Activated CD4-positive, alpha-beta T cell treated with anti-CD3 and anti-CD28 coated beads for 1 hour (primary cell): ENCODE measurements at regions not wholly inside any gene's neighbourhood (a gene's known extent, or its start where the extent isn't known, plus 50 kb on each side); places are given as distances from the start of the nearest gene placed in this dataset.

Experiments
- DNase-seq: peaks from one replicate; pipeline ENCODE4 v3.0.0-alpha.2; 2020

DNA sequence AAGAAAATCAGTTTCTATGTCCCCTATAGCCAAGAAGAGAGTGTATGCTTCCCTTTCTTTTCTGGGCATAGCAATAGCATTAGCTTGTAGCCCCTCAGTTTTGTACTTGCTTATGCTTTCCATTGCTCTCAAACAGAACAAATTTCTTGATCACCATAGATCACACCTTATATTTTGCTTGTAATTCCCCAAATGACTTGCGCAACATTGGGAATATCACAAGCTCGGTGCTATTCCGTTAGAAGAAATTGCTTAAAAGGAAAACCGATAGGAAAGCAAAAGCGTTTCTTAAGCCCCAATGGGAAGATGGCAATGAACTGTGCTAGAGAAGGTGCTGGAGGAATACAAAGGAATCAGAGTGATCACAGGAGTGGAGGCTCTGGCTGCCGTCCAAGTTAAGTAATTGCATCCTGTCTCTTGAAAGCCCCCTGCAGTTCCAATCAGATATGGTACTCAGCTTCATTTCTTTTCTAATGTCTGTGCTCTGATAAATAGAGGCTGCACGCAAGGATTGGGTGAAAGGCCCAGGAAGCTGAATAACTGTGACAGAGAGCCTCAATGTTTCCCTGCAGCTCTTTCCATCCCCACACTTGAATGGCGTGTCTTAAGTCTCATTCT, 182.1 kb upstream of the KIRREL3 start:
- DNase-seq = no peak

DNA sequence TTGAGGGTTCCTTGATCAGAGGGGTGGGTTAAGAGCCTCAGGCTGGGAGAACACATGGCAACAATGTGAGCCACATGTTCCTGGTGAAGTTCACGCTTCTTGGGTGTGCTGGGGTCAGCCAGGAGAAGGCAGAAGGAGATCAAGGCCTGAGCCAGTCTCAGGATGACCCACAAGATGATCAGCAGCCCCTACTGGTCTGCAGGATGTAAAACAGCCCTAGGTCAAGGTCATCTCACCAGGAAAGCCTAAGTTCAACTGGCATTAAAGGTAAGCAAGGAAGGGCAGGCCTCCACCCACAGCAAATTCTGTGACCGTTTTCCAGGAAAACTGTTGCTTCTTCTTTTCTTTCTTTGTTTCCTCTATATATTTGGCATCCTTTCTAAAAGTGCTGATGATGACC, 156.7 kb upstream of the KIRREL3 start:
- no peak for DNase-seq

DNA sequence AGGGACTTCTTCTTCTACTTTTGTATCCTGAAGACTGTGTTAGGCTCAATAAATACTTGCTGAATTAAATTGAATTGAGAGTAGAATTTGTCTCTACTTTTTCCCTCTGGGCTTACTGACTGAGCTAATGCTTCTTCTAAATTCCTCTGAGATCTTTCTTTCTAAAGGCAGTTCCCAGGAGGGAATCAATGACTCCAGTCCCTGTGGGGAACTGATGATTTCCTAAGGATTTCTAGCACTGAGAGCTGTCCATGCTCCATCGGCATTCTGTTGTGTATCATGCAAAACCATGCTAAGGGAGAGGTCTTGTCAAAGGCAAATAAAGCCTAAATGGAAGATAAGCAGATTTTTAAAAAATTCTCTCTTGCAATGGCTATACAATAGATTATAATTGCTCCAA, 148.8 kb upstream of the KIRREL3 start:
- DNase-seq = no peak

DNA sequence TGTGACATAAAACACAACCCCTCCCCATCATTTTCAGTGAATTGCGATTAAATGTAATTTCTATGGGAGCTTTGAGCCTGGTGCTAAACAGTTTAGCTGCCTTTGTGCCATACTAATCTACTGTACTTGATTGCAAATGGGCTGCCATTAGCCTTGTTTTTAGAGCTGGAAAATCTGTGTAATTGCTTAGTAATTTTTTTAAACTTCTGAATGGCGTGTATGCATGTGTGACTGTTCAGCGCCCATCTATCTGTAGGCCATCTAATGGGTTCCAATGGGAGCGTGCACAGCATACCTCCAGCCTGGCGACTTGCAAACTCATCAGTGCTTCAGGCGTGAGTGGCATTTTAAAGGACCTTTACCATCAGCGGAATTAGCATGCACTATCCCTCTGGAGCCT, 142.7 kb upstream of the KIRREL3 start:
- DNase-seq = no peak

DNA sequence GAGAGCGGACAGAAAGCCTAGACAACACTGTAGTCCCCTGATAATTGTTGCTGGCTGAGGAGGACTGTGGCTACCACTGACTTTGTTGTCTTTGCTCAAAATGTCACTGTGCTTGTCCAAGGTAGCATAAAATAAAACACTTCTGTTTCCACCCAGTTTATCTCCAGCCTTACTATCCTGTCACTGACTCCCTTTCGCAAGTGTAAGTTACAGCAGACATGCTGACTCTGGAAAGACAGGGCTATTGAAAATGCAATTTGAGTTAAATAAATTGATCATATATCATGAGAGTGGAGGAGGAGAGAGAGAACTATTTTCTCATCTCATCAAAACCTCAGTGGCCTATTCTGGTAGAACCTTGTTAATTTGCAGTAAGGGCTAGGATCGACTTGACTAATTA, 138.0 kb upstream of the KIRREL3 start:
- no peak for DNase-seq

DNA sequence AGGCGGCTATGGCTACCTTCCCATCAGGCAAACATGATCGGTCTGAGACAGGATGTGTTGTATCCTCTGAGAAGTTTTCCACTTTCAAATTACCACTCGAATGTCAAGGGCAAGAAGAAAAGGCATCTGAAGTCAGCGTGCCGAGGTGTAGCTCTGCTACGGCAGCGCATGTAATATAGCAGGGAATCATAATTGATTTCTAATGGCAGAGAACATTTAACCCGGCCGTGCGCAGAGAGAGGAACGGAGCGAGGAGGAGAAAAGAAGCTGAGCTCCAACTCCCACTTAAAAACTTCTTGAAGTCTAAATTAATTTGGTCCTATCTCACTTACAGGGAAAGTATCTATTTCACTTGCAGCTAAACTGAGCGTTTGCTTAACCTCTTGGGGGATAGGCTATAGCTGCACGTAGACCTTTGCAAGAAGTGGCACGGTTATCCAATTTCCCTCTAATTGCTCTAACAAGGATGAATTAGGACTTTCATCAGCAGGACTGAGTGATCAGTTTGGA, 137.3 kb upstream of the KIRREL3 start:
- DNase-seq = no peak

DNA sequence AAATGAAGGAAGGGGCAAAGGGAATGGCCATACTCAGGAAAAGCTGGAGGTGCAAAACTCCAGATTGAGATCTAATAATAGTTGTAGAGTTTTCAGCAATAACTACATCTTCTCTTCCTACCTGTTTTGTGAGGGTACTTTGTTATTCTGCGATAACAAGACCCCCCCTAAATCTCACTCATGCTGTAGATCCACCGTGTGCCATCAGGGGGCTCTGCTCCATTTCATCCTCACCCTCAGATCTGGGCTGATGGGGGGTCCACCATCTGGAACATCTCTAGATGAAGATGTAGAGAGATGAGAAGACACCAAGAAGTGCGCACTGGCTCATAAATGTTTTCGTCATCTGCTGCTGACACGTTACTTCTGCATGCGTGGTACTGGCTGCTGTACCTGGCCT, 135.9 kb upstream of the KIRREL3 start:
- DNase-seq = no peak

DNA sequence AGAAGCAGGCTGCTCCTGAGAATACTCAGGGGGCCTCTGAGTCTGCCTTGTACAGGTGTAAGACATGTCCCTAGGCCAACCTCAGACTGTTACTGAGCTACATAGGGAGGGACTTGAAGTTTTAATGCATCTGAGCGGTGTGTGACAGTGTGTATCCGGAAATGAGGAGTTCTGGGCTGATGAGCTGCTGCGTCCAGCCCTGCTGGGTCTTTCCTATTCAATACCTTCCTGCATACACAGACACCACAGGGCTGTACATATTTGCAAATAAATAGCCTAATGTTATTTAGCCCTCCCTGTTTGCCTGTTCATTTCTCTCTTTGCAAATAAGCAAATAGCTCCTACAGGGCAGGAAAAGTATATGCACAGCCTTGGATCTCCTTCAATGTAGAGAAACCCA, 134.7 kb upstream of the KIRREL3 start:
- no peak for DNase-seq

DNA sequence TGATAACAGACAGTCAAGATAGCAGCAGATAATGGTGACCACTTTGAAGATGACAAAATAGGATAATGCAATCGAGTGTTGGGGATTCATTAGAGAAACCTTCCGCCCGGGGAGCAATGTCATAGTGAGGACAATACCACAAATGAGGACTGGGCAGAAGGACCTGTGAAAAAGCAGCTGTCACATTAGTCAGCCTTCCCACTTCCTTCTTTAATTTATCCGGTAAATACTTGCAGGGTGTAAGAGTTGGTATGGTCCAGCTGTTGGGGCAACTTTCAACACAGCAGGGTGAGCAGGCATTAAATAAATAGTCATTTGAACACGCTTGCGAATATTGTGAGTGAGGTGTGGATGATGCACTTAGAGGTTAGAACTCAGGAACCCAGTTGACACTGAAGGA, 132.5 kb upstream of the KIRREL3 start:
- no peak for DNase-seq

DNA sequence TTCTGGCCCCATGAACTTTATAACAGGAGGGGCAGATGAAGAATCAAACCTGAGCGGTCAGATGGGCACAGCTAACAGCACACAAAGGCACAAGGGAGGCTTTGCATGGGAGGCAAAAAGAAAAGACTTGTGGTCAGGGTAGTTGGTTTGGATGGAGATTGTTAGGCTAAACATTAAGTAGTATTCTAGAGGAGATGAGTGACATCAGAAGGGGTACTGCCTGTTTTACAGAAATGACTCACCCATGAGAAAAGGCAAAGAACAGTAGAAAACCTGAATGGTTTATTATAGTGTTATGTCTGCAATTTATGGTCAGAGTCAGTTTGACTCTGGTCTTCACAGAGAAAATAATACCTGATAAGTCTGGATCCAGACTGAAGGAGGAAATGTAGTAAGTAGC, 129.8 kb upstream of the KIRREL3 start:
- DNase-seq = no peak

DNA sequence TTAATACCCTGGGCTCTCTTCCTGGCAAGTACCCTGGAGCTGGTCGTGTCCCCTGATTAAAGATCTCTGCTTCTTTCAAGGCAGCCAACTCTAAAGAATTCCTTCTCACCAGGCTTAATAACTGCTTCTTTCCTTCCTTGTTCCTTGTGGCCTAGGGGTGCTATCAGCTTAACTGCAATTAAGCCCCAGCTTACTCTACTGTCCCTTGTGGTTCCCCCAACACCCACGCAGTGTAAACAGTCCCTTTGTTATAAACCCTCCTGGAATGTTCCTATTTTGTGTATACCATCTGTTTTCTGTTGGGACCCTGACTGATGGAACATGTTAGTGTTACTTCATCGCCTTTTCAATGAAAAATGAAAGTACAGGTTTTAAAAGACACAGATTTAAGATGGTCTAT, 126.4 kb upstream of the KIRREL3 start:
- DNase-seq = no peak

DNA sequence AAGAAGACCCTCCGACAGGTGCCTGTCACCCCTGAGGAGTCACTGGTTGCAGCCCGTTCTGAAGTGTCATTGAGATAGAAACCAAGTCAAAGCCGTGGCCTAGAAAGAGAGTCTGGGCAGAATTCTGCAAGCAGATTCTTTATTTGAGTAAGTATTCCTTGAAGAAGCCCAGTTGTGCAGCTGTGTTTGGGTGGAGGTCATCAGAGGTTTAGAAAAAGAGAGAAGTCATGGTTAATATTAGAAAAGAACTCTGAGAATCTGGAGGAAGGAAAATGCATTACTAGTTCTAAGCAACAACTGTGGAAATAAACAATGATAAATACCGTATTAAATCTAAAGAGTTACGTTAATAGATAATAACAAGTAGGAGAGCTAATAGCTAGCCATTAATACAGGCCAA, 118.8 kb upstream of the KIRREL3 start:
- DNase-seq = no peak

DNA sequence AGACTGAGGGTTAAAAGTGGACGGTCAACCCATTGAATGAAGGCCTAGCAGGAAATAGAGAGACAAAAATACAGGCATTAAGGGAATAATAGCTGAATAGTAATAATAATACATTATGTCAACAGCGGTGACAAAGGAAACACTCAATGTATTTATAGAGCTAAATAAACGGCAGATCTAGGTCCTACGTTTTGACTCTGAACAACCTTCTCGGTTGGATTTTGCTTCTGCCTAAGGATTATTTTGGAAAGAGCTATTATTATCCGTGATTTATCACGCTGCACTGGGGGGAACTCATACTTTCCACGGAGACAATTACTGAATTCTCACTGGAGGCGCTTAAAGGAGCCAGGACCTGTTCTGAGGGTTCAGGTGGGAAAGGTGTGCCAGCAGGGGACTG, 118.2 kb upstream of the KIRREL3 start:
- DNase-seq = no peak

DNA sequence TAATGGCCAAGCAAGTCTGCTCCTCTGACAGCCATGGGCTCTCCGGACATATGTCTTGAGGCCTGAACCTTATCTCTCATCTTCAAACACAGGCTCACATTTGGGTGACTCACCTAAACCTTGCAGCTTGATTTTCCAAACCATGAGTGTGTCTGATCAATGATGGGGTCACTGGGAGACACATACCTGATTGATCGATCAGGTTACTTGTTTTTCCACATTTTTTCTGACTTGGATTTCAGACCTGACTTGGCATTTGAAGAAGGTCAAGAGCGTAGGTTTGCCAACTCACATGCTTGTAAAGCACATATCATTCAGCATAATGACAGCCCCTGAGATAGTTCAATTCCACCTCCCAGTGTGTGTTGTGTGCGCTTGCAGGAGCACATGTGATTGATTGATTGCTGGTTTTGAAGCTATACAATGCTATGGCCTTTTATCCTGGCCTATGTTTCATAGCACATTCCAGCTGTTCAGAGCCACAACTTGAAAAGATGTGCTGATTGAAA, 116.7 kb upstream of the KIRREL3 start:
- DNase-seq = no peak

DNA sequence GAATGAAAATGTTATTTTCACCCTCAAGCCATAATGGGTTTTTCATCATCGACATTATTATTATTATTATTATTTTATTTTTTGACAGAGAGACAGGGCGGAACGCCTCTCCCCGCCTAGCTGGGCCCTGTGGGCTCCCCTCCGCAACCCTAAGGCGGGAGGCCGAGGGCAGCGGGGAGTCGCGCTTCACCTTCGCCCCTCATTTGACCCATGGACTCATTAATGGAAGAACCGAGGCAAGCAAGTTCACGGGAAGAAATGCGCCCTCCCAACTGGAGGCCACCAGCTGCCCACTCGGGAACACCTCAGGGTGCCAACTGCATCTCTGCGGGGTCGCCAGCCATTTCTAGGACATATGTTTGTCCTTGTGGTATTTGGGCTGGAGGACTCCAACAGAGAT, 115.3 kb upstream of the KIRREL3 start:
- DNase-seq = no peak

DNA sequence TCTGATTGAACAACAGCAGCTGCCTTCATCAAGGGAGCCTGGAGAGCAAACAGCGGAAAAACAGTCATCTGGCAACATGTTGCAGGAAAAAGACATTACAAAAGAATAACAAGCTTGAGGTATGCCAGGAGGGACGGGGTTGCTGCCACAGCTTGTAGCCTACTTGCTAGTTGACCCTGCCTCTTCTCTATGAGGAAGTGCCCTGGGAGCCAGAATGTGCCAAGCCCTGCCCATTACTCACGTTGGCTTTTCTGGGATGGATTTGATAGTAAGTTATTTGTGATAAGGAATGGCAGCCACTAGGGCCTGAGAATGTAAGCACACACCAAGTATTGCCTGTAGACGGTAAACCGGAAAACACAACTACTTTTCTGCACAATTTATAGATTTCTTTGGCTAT, 113.5 kb upstream of the KIRREL3 start:
- DNase-seq = no peak

DNA sequence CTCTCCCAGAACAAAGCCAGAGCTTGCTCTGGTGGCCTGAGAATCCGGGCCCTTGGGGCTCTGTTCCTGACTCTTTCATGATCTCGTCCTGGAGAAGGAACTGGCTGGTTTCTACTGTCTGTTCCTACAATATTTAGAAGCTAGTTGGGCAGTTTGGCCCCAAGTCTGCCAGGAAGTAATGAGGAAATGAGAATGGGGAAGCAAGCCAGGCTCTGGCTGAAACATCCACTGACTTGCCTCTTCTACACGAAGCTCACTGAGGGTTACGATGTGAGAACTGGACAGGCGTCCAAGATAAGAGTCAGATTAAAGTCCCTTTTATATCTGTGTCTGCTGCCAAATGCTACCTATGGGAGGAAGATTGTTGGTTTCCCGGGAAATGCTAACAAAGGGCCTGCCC, 110.0 kb upstream of the KIRREL3 start:
- no peak for DNase-seq

DNA sequence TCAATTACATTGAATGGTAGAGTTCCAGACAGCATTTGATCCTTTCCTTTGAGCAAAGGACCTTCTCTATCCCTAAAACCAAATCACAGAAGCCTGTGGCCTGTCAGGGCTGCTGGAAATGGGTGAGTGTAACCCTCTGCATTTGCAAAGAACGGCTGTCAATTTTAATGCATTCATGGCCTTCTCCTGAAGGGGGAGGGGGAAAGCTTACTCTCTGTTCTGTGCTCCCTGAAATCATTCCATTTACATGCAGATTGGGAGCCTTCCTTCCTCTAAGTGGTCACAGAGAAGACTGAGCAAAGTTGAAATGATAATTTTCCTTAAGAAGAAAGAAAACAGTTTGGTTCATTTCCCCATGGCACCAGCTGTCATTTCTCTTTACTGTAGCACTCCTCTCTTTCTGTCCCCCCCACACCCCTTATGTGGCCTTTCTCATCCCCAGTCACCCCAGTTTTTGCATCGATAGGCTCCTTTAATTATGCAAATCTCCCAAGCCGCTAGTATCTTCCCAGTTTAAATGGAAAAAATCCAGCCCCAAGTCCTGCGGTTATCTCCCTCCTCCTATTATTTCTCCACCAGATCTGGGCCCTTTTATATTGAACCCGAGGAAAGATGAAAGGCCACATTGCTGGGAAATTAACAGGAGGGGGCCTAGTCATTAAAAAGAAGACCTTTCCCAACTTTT, 109.4 kb upstream of the KIRREL3 start:
- no peak for DNase-seq

DNA sequence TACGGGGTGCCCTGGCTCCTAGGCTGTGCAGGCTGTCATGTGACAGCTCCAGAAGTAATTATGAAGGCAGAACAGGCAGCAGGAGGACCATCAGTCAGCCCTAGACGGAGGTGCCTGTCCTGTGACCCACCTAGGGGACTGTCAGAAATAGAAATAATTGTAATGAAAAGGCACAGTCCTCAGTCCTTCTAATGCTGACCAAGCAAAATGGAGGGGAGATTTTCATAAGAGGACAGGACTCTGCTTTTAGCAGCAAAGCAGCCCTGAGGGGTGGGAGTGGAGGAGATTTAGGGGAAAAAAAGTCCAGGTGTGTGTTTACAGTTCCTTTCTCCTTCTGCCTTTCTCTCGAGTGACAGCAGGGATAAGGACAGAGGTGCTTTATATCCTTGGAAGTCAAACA, 108.3 kb upstream of the KIRREL3 start:
- DNase-seq = no peak

DNA sequence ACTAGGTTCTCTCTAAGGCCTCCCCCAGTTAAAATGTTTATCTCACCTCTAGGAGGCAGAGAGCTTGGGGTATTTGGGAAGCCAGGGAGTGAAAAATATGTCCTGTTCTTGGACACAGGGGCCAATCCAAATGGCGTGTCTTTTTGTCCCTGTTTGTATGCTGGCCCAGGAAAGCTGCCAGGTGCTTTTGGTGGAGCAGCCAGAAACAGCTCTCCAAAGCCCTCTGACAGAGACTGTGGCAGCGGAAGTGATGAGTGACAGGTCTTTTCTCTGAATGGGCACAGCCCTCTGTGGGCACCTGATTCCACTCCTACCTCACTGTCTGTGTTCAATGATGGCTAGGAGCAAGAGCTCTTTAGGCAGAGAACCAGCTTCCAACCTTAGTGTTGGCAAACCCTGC, 106.4 kb upstream of the KIRREL3 start:
- no peak for DNase-seq

DNA sequence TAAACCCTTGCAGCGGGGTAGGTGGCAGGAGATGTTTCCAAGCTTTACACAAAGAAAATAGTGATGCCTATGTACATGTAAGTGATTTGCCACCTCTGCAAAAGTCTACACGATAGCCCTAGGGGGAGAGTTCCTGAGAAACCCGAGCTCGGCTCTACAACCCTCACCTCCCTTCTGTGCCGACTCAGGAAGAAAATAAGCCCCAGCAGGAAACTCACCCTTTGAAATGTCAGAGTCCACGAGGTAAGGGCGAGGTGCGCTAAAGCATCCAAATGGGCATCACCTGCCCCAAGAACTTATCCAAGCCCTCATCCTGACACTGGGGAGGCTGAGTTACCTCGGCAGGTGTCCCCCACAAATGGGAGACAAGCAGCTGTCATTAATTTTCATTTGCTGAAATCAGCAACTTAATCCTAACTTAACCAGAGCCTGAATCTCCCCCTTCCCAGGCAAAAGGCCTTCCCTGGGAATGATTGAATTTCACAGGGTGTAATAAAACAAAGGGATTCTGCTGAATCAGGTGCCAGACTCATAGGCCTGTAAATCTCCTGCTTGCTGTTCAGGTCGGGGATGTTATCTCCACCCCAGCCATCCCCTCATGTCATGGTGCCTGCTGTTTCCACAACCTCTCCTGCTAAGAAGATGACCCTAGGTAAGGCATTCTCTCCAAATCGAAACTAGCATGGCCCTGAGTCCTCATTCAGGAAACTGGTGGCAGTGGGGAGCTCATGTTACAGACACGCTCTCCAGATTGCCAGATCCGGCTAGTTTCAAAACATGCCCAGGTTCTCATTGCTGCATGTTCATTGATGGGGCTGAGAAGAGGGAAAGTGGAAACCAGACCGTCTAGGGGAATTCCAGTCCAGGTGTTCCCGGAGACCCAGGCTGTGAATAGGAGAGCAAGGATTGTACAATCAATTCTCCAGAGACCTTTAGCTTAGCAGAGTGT, 105.3 kb upstream of the KIRREL3 start:
- DNase-seq = no peak

DNA sequence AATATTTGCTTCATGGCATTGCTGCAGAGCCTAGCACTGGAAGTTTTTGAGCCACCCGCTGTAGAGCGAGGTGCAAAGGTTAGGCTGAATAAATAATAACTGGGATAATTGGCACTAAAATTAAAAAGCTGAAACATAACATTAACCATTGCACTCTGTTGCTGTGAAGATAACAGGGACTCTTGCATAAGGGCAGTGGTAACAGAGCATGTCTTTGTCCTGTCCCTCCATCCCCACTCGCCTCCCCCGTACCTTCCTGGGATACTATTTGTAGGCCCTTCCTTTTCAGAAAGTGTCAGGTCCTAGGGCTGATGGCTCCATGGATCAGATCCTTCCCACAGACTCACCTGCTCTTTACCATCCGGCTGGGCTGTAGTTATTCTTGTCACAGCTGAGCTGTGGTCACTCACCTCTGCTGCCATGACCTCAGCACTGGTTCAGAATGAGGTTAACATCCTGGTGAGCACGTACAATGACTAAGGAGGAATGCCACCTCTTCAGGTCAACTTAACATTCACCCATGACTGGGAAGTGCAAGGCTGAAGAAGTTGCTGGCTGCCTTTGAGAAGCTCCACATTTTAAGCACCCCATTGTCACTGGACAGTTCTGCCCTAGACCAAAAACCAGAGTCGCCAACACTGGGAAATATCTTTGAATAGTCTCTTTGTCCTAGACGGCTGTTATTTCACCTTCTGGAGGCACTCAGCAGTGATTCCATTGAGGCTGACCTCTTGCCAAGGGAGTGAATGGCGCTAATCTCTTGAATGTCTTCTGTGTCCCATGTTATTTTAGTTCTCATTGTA, 103.2 kb upstream of the KIRREL3 start:
- DNase-seq = no peak

DNA sequence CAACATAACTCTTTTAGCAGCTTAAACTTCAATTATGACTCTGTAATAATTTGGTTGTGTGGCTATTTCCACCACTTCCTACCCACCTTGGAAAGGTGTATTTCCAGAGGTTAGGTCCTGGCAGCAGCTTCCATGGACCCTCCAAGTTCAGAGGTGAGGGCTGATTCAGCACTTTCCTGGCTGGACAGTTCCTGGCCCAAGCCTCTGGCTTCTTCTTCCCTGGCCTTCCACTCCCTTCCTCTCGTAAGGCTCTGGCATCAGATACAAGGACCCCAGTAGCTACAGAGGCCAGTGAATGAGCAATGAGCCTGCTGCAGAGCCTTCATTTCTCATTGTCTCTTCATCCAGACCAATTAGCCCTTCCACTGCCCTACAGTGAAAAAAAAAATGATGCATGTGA, 98.1 kb upstream of the KIRREL3 start:
- no peak for DNase-seq
